HEK293 (cell line): ENCODE measurements at regions not wholly inside any gene's neighbourhood (a gene's known extent, or its start where the extent isn't known, plus 50 kb on each side); places are given as distances from the start of the nearest gene placed in this dataset.

Experiments used
- RBAK ChIP-seq: fragments of 450-650 bp; formaldehyde crosslinking; IDR thresholded peaks from 2 replicates; pipeline ENCODE4 v1.5.1; 2016; ENCODE audit warnings: missing biosample characterization, missing genetic modification characterization
- REST ChIP-seq: fragments of 450-650 bp; formaldehyde crosslinking; IDR thresholded peaks from 2 replicates; pipeline ENCODE4 v1.5.1; 2016; ENCODE audit warnings: missing biosample characterization, missing genetic modification characterization
- YY1 ChIP-seq: fragments of 450-650 bp; formaldehyde crosslinking; IDR thresholded peaks from 2 replicates; pipeline ENCODE4 v1.5.1; 2018; ENCODE audit warnings: missing biosample characterization, missing genetic modification characterization
- YY2 ChIP-seq: fragments of 450-650 bp; formaldehyde crosslinking; IDR thresholded peaks from 2 replicates; pipeline ENCODE4 v1.5.1; 2016; ENCODE audit warnings: missing biosample characterization, missing genetic modification characterization
- ZBTB8A ChIP-seq: fragments of 450-650 bp; formaldehyde crosslinking; IDR thresholded peaks from 2 replicates; pipeline ENCODE4 v1.5.1; 2016; ENCODE audit warnings: missing biosample characterization, missing genetic modification characterization
- ZNF184 ChIP-seq: fragments of 450-650 bp; IDR thresholded peaks from 2 replicates; pipeline ENCODE4 v1.5.1; 2018; ENCODE audit warnings: missing biosample characterization, mild to moderate bottlenecking, missing genetic modification characterization
- ZNF280D ChIP-seq: fragments of 450-650 bp; formaldehyde crosslinking; IDR thresholded peaks from 2 replicates; pipeline ENCODE4 v1.5.1; 2016; ENCODE audit warnings: missing biosample characterization, missing genetic modification characterization
- ZSCAN30 ChIP-seq: fragments of 450-650 bp; IDR thresholded peaks from 2 replicates; pipeline ENCODE4 v1.5.1; 2018; ENCODE audit warnings: missing biosample characterization, mild to moderate bottlenecking, missing genetic modification characterization, moderate library complexity
- TF ChIP-seq, protein P1 (sequence below): fragments of 450-650 bp; formaldehyde crosslinking; IDR thresholded peaks from 2 replicates; pipeline ENCODE4 v1.5.1; 2016; ENCODE audit warnings: missing biosample characterization, missing genetic modification characterization

DNA sequence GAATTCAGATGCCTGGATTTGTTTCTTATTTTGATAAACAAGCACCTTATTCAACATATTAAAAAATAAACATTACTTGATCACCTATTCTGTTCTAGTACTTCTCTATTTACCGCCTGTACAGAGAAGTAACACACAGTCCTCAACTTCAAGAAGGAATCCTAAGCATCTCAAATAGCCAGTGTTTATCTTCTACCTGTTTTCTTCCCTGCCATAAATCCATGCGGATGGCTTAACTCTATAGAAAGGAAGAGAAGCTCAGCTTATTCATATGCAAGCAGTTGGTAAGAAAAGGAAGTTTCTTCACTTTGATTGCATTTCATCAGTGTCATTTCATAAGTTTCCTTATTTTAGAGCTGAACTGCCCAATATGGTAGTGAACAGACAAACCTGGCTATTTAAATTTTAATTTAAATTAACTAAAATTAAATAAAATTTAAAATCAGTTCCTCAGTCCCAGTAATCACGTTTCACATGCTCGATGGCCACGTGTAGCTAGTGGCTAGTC, 210.0 kb upstream of the PEX5L start:
- TF ChIP-seq REST (tag by site-specific recombination) (no peak), RBAK (tag by site-specific recombination) (no peak), YY2 (tag by site-specific recombination) (no peak), ZNF280D (no peak), YY1 (no peak), ZSCAN30 (tag by site-specific recombination) (no peak), ZNF184 (no peak), ZBTB8A (tag by site-specific recombination) (no peak)
- TF ChIP-seq, protein P1, sequence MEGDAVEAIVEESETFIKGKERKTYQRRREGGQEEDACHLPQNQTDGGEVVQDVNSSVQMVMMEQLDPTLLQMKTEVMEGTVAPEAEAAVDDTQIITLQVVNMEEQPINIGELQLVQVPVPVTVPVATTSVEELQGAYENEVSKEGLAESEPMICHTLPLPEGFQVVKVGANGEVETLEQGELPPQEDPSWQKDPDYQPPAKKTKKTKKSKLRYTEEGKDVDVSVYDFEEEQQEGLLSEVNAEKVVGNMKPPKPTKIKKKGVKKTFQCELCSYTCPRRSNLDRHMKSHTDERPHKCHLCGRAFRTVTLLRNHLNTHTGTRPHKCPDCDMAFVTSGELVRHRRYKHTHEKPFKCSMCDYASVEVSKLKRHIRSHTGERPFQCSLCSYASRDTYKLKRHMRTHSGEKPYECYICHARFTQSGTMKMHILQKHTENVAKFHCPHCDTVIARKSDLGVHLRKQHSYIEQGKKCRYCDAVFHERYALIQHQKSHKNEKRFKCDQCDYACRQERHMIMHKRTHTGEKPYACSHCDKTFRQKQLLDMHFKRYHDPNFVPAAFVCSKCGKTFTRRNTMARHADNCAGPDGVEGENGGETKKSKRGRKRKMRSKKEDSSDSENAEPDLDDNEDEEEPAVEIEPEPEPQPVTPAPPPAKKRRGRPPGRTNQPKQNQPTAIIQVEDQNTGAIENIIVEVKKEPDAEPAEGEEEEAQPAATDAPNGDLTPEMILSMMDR, result no peak
